Caco-2 (cell line): ENCODE measurements at regions not wholly inside any gene's neighbourhood (a gene's known extent, or its start where the extent isn't known, plus 50 kb on each side); places are given as distances from the start of the nearest gene placed in this dataset.

ENCODE experiments used
- BruUV-seq: library from RNA; stranded (reverse); fragments of 400-500 nt; replicated peaks from 2 replicates; lab custom pipeline; 2021; lab: Mats Ljungman, UMichigan
- CTCF ChIA-PET: fragments of 300-600 bp; sonication (Branson Sonifier 250); formaldehyde crosslinking; loops from one replicate; lab custom pipeline; 2022; ENCODE audit warnings: antibody characterized with exemption; lab: Charles Lee
- POLR2A ChIA-PET: fragments of 300-600 bp; sonication (Branson Sonifier 250); formaldehyde crosslinking; loops from one replicate; lab custom pipeline; 2022; ENCODE audit warnings: antibody characterized with exemption; lab: Charles Lee
- DNase-seq, 2 experiments: peaks; one replicate each; pipeline versions ENCODE4 v3.0.0 to v3.0.0-alpha.2; 2020 to 2022
- H3K27me3 ChIP-seq: replicated peaks from 2 replicates; pipeline ENCODE4 v1.6.0; 2011; ENCODE audit warnings: low read length; ENCODE audit not compliant: control insufficient read depth, insufficient read depth
- H3K36me3 ChIP-seq: 2 replicates; pipeline ENCODE4 v1.5.1; 2011; ENCODE audit warnings: low read length; ENCODE audit not compliant: control insufficient read depth, insufficient read depth
- H3K4me1 ChIP-seq: fragments of 250-450 bp; sonication (Bioruptor Pico); 2 replicates; pipeline ENCODE4 v1.5.1; 2020; ENCODE audit warnings: mild to moderate bottlenecking
- H3K4me3 ChIP-seq: 2 replicates; pipeline ENCODE4 v1.5.1; 2011; ENCODE audit warnings: low read depth, mild to moderate bottlenecking, control low read depth, low read length
- H3K9me3 ChIP-seq: fragments of 250-450 bp; sonication (Bioruptor Pico); 2 replicates; pipeline ENCODE4 v1.5.1; 2020; ENCODE audit warnings: mild to moderate bottlenecking, moderate library complexity
- H3K27ac Mint-ChIP-seq: one replicate; pipeline ENCODE4 v1.8.0; 2022; ENCODE audit warnings: mixed read lengths; ENCODE audit not compliant: unreplicated experiment
- H3K27me3 Mint-ChIP-seq: one replicate; pipeline ENCODE4 v1.8.0; 2022; ENCODE audit warnings: mixed read lengths; ENCODE audit not compliant: insufficient read depth, unreplicated experiment
- H3K36me3 Mint-ChIP-seq: one replicate; pipeline ENCODE4 v1.8.0; 2022; ENCODE audit warnings: mild to moderate bottlenecking, mixed read lengths; ENCODE audit not compliant: insufficient read depth, unreplicated experiment
- H3K4me1 Mint-ChIP-seq: one replicate; pipeline ENCODE4 v1.8.0; 2022; ENCODE audit warnings: low read depth, mixed read lengths; ENCODE audit not compliant: unreplicated experiment
- H3K4me3 Mint-ChIP-seq: one replicate; pipeline ENCODE4 v1.8.0; 2022; ENCODE audit warnings: mild to moderate bottlenecking, moderate library complexity, mixed read lengths; ENCODE audit not compliant: unreplicated experiment
- H3K9me3 Mint-ChIP-seq: one replicate; pipeline ENCODE4 v1.8.0; 2022; ENCODE audit warnings: mixed read lengths; ENCODE audit not compliant: unreplicated experiment
- intact Hi-C: fragments of 100-400 bp; cut with micrococcal nuclease; formaldehyde crosslinking; loops from one replicate; pipeline ENCODE4 v1.10.0; 2022; ENCODE audit not compliant: unreplicated experiment
- TF ChIP-seq, protein P1 (sequence below), 2 experiments: fragments of 200-600 bp in 1 of 2; IDR thresholded peaks; 1 replicate in 1 of 2; 2 replicates in 1 of 2; pipeline versions ENCODE4 v1.5.1 to v1.8.0; 2011 to 2022; ENCODE audit warnings: antibody characterized with exemption in 1 of 2, control low read depth in 1 of 2, inconsistent platforms in 1 of 2, low read depth in 1 of 2, low read length in 1 of 2, mild to moderate bottlenecking in 1 of 2, moderate library complexity in 1 of 2; ENCODE audit not compliant: insufficient read depth in 1 of 2, severe bottlenecking in 1 of 2, unreplicated experiment in 1 of 2

DNA sequence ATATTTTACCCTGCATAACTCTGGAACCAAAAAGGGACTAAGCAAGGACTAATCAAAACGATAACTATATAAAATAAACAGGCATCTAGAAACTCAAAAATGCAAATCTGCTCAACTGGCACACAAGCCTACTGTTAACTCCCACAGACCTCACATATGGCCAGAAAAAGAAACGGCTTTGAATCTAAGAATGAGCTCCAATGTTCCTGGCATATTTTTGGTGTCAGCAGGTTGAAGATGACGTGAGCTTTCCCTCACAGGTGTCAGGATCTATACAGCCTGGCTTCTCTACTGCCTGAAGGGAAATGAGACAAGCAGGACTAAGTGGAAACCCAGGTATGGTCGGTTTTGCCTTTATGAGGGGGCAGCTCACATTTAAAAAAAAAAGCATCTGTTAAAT is 120.1 kb upstream of the SPATA12 start:
- Histone ChIP-seq H3K36me3 (no peaks in the 10 kb centered on the region), H3K4me3 (no peak overlapping the region), H3K27me3 (no peaks in the 10 kb centered on the region), H3K9me3 (no peaks in the 10 kb centered on the region), H3K4me1 (peaks cover 14% of the 10 kb centered on the region)
- no peaks in the 10 kb centered on the region for H3K36me3 Mint-ChIP-seq
- no peak for DNase-seq
- H3K27ac Mint-ChIP-seq, result no peak overlapping the region
- TF ChIP-seq, protein P1, sequence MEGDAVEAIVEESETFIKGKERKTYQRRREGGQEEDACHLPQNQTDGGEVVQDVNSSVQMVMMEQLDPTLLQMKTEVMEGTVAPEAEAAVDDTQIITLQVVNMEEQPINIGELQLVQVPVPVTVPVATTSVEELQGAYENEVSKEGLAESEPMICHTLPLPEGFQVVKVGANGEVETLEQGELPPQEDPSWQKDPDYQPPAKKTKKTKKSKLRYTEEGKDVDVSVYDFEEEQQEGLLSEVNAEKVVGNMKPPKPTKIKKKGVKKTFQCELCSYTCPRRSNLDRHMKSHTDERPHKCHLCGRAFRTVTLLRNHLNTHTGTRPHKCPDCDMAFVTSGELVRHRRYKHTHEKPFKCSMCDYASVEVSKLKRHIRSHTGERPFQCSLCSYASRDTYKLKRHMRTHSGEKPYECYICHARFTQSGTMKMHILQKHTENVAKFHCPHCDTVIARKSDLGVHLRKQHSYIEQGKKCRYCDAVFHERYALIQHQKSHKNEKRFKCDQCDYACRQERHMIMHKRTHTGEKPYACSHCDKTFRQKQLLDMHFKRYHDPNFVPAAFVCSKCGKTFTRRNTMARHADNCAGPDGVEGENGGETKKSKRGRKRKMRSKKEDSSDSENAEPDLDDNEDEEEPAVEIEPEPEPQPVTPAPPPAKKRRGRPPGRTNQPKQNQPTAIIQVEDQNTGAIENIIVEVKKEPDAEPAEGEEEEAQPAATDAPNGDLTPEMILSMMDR (IDR thresholded peaks at IDR 0.05; ENCODE audit: insufficient read depth in 1 of 2, low read depth in 1 of 2, low read length in 1 of 2, severe bottlenecking in 1 of 2, unreplicated experiment in 1 of 2), result no peak
- no TSS peak for BruUV-seq
- peaks cover 10% of the 10 kb centered on the region for H3K4me1 Mint-ChIP-seq
- intact Hi-C loops, result no loop called here
- no peaks in the 10 kb centered on the region for H3K9me3 Mint-ChIP-seq
- ChIA-PET CTCF (no interaction called here), POLR2A (interaction anchor here (0.6 kb wide), 1 partner anchor 105 kb away, joined by 4 read pairs; no protein-coding TSS in a partner anchor)
- no peak overlapping the region for H3K4me3 Mint-ChIP-seq
- no peaks in the 10 kb centered on the region for H3K27me3 Mint-ChIP-seq

- intact Hi-C loops, result no loop called here
- H3K9me3 Mint-ChIP-seq, result no peaks in the 10 kb centered on the region
- Histone ChIP-seq H3K36me3 (no peaks in the 10 kb centered on the region), H3K4me3 (no peak overlapping the region), H3K9me3 (no peaks in the 10 kb centered on the region), H3K4me1 (peaks cover 14% of the 10 kb centered on the region), H3K27me3 (no peaks in the 10 kb centered on the region)
- H3K27me3 Mint-ChIP-seq, result no peaks in the 10 kb centered on the region
- H3K4me1 Mint-ChIP-seq, result peaks cover 10% of the 10 kb centered on the region
- H3K4me3 Mint-ChIP-seq, result no peak overlapping the region
- BruUV-seq, result no TSS peak
- H3K36me3 Mint-ChIP-seq, result no peaks in the 10 kb centered on the region
- TF ChIP-seq, protein P1 (IDR thresholded peaks at IDR 0.05; ENCODE audit: insufficient read depth in 1 of 2, low read depth in 1 of 2, low read length in 1 of 2, severe bottlenecking in 1 of 2, unreplicated experiment in 1 of 2), result no peak
- ChIA-PET POLR2A (no interaction called here), CTCF (no interaction called here)
- DNase-seq, result no peak
- no peak overlapping the region for H3K27ac Mint-ChIP-seq
Measured at GRCh38 chr3:56939834-56940233, 120.6 kb upstream of the SPATA12 start.

GRCh38 chr3:56938530-56938929 is 121.9 kb upstream of the SPATA12 start:
- Mint-ChIP-seq H3K27ac (no peak overlapping the region), H3K4me3 (no peak overlapping the region), H3K27me3 (no peaks in the 10 kb centered on the region), H3K9me3 (peaks cover 8% of the 10 kb centered on the region), H3K36me3 (no peaks in the 10 kb centered on the region), H3K4me1 (peaks cover 10% of the 10 kb centered on the region)
- no peaks in the 10 kb centered on the region for H3K27me3 ChIP-seq
- ChIA-PET POLR2A (no interaction called here), CTCF (no interaction called here)
- H3K4me3 ChIP-seq, result no peak overlapping the region
- no peaks in the 10 kb centered on the region for H3K36me3 ChIP-seq
- H3K4me1 ChIP-seq, result peaks cover 14% of the 10 kb centered on the region
- peaks cover 3% of the 10 kb centered on the region; the same call in 1 of the 2 replicates for H3K9me3 ChIP-seq
- TF ChIP-seq, protein P1 (IDR thresholded peaks at IDR 0.05; ENCODE audit: insufficient read depth in 1 of 2, low read depth in 1 of 2, low read length in 1 of 2, severe bottlenecking in 1 of 2, unreplicated experiment in 1 of 2), result no peak
- BruUV-seq, result no TSS peak
- DNase-seq, result no peak
- intact Hi-C loops, result no loop called here
